Testis (tissue), 2 donors: ENCODE measurements at regions not wholly inside any gene's neighbourhood (a gene's known extent, or its start where the extent isn't known, plus 50 kb on each side); places are given as distances from the start of the nearest gene placed in this dataset.

ENCODE experiments used
- DNase-seq: peaks from one replicate; pipeline ENCODE4 v3.0.0-alpha.2; 2019
- H3K27ac ChIP-seq, 2 donors: fragments of 200-600 bp; sonication (generic); one replicate each; pipeline ENCODE4 v1.5.1; 2019
- H3K27me3 ChIP-seq: fragments of 200-600 bp; sonication (generic); one replicate; pipeline ENCODE4 v1.5.1; 2019
- H3K36me3 ChIP-seq: fragments of 200-600 bp; sonication (generic); one replicate; pipeline ENCODE4 v1.5.1; 2017; ENCODE audit warnings: low read depth; ENCODE audit errors: missing control alignments
- H3K4me1 ChIP-seq: fragments of 200-600 bp; sonication (generic); one replicate; pipeline ENCODE4 v1.5.1; 2019
- H3K4me3 ChIP-seq, 2 donors: fragments of 200-600 bp; sonication (generic); one replicate each; pipeline ENCODE4 v1.5.1; 2017 to 2019
- H3K9me3 ChIP-seq: fragments of 200-600 bp; sonication (generic); one replicate; pipeline ENCODE4 v1.5.1; 2017
- CTCF ChIP-seq, 3 experiments: fragments of 450-650 bp in 2 of 3; fragments of 200-600 bp in 1 of 3; sonication (generic) in 1 of 3; IDR thresholded peaks; one replicate each; pipeline ENCODE4 v1.5.1; 2016 to 2019; ENCODE audit warnings: antibody characterized with exemption in 3 of 3, mild to moderate bottlenecking in 2 of 3, moderate library complexity in 1 of 3
- POLR2A ChIP-seq: fragments of 450-650 bp; IDR thresholded peaks from one replicate; pipeline ENCODE4 v1.6.1; 2017; ENCODE audit warnings: antibody characterized with exemption, mild to moderate bottlenecking, moderate library complexity
- WGBS, 2 donors: methylation state at CpG; one replicate each; pipeline ENCODE4 v1.1.5; 2018; 5-methylcytosine and 5-hydroxymethylcytosine counted together
- intact Hi-C: fragments of 100-400 bp; cut with DNase I; formaldehyde crosslinking; loops from one replicate; pipeline ENCODE4 v1.15.1; 2023; ENCODE audit warnings: low total_unique reads

- Histone ChIP-seq H3K4me1 (no peaks in the 10 kb centered on the region), H3K36me3 (no peaks in the 10 kb centered on the region), H3K4me3 (no peak overlapping the region), H3K9me3 (no peaks in the 10 kb centered on the region), H3K27ac (no peak overlapping the region), H3K27me3 (no peaks in the 10 kb centered on the region)
- intact Hi-C loops, result no loop called here
- WGBS, 2 donors, result 60 to 68% methylated on average over 2 of the region's 2 CpGs
- no peak for DNase-seq
- TF ChIP-seq POLR2A, result no peak
- no peak for TF ChIP-seq CTCF (IDR thresholded peaks at IDR 0.05)
Measured at GRCh38 chr20:39939241-39939865, 749.7 kb downstream of the MAFB start.

GRCh38 chr20:39936401-39936800, 752.6 kb downstream of the MAFB start:
- no peak overlapping the region for H3K27ac ChIP-seq
- no peak overlapping the region for H3K4me3 ChIP-seq
- no peaks in the 10 kb centered on the region for H3K27me3 ChIP-seq
- no peak for DNase-seq
- no peak for TF ChIP-seq POLR2A
- TF ChIP-seq CTCF (IDR thresholded peaks at IDR 0.05), result no peak
- H3K4me1 ChIP-seq, result no peaks in the 10 kb centered on the region
- 73 to 82% methylated on average over 5 of the region's 5 CpGs for WGBS, 2 donors
- H3K9me3 ChIP-seq, result no peaks in the 10 kb centered on the region
- intact Hi-C loops, result no loop called here
- no peaks in the 10 kb centered on the region for H3K36me3 ChIP-seq

- no peak for DNase-seq
- WGBS, 2 donors, result 73 to 79% methylated on average over 4 of the region's 4 CpGs
- no peak overlapping the region for H3K27ac ChIP-seq
- no peak overlapping the region for H3K4me3 ChIP-seq
- TF ChIP-seq CTCF (IDR thresholded peaks at IDR 0.05), result no peak
- no peak for TF ChIP-seq POLR2A
- H3K27me3 ChIP-seq, result no peaks in the 10 kb centered on the region
- H3K4me1 ChIP-seq, result no peaks in the 10 kb centered on the region
- intact Hi-C loops, result no loop called here
- H3K9me3 ChIP-seq, result no peaks in the 10 kb centered on the region
- H3K36me3 ChIP-seq, result no peaks in the 10 kb centered on the region
Measured at GRCh38 chr20:39935901-39936300, 753.1 kb downstream of the MAFB start.

GRCh38 chr20:39916236-39916765, 772.7 kb downstream of the MAFB start:
- intact Hi-C loops, result no loop called here

More at GRCh38 chr20:39916236-39916765, 772.7 kb downstream of the MAFB start:
- no peak overlapping the region for H3K27ac ChIP-seq
- H3K27me3 ChIP-seq, result no peaks in the 10 kb centered on the region
- H3K9me3 ChIP-seq, result no peaks in the 10 kb centered on the region
- H3K4me3 ChIP-seq, result no peak overlapping the region
- DNase-seq, result no peak
- no peaks in the 10 kb centered on the region for H3K4me1 ChIP-seq
- TF ChIP-seq POLR2A, result no peak
- no peak for TF ChIP-seq CTCF (IDR thresholded peaks at IDR 0.05)
- 88 to 90% methylated on average over 2 of the region's 2 CpGs for WGBS, 2 donors
- H3K36me3 ChIP-seq, result no peaks in the 10 kb centered on the region
